ENCODE measurements at regions not wholly inside any gene's neighbourhood (a gene's known extent, or its start where the extent isn't known, plus 50 kb on each side); places are given as distances from the start of the nearest gene placed in this dataset.

- no peaks in the 10 kb centered on the region for H3K9me3 ChIP-seq
- peaks cover 0 to 6% of the 10 kb centered on the region in 2 donors for H3K27me3 ChIP-seq
- no peaks in the 10 kb centered on the region for H3K36me3 ChIP-seq (replicated peaks in 1 of 2; ENCODE audit: insufficient read depth in 1 of 2, low read depth in 2 of 2)
- intact Hi-C loops (cut with DNase I), result no loop called here
- WGBS, 2 donors, result 54% methylated on average over 3 of the region's 3 CpGs
- no peak for TF ChIP-seq POLR2A (IDR thresholded peaks at IDR 0.05)
- no peak for TF ChIP-seq CTCF (IDR thresholded peaks at IDR 0.05)
- no peaks in the 10 kb centered on the region for H3K4me1 ChIP-seq
- ATAC-seq (no peak), DNase-seq (no peak)
- H3K4me3 ChIP-seq, result no peak overlapping the region
- no peak overlapping the region for H3K27ac ChIP-seq
These were observed 1001.9 kb upstream of the NR2F2 start for GRCh38 chr15:95328559-95328958.

- ATAC-seq (no peak), DNase-seq (no peak)
- H3K4me3 ChIP-seq, result no peak overlapping the region
- TF ChIP-seq POLR2A (IDR thresholded peaks at IDR 0.05) (no peak), CTCF (IDR thresholded peaks at IDR 0.05) (no peak)
- H3K27ac ChIP-seq, result no peak overlapping the region
- WGBS, 2 donors, result 43 to 59% methylated on average over 8 of the region's 8 CpGs
- H3K36me3 ChIP-seq (replicated peaks in 1 of 2; ENCODE audit: insufficient read depth in 1 of 2, low read depth in 2 of 2), result no peaks in the 10 kb centered on the region
- H3K9me3 ChIP-seq, result no peaks in the 10 kb centered on the region
- H3K27me3 ChIP-seq, result peaks cover 0 to 6% of the 10 kb centered on the region in 2 donors
- no peaks in the 10 kb centered on the region for H3K4me1 ChIP-seq
- intact Hi-C loops (cut with DNase I), result no loop called here
These were observed 1001.1 kb upstream of the NR2F2 start for GRCh38 chr15:95329362-95329761.

GRCh38 chr15:95341686-95342085 is 988.8 kb upstream of the NR2F2 start:
- TF ChIP-seq CTCF (IDR thresholded peaks at IDR 0.05), result no peak
- TF ChIP-seq POLR2A (IDR thresholded peaks at IDR 0.05), result no peak
- no peak for DNase-seq
- Histone ChIP-seq H3K4me3 (no peak overlapping the region), H3K36me3 (replicated peaks in 1 of 2; ENCODE audit: insufficient read depth in 1 of 2, low read depth in 2 of 2) (no peaks in the 10 kb centered on the region), H3K4me1 (no peaks in the 10 kb centered on the region), H3K27ac (no peak overlapping the region), H3K27me3 (no peaks in the 10 kb centered on the region), H3K9me3 (no peaks in the 10 kb centered on the region)
- no peak for ATAC-seq
- WGBS, 2 donors, result 59 to 65% methylated on average over 6 of the region's 6 CpGs
- intact Hi-C loops (cut with DNase I), result no loop called here

- no peak overlapping the region for H3K4me3 ChIP-seq
- no peak for ATAC-seq
- intact Hi-C loops (cut with DNase I), result no loop called here
- no peaks in the 10 kb centered on the region for H3K36me3 ChIP-seq (replicated peaks in 1 of 2; ENCODE audit: insufficient read depth in 1 of 2, low read depth in 2 of 2)
- H3K9me3 ChIP-seq, result no peaks in the 10 kb centered on the region
- no peaks in the 10 kb centered on the region for H3K4me1 ChIP-seq
- DNase-seq, result no peak
- no peak overlapping the region for H3K27ac ChIP-seq
- WGBS, 2 donors, result 64 to 67% methylated on average over 4 of the region's 4 CpGs
- H3K27me3 ChIP-seq, result no peaks in the 10 kb centered on the region
- TF ChIP-seq CTCF (IDR thresholded peaks at IDR 0.05) (no peak), POLR2A (IDR thresholded peaks at IDR 0.05) (no peak)
These were observed 984.6 kb upstream of the NR2F2 start for GRCh38 chr15:95345867-95346266.

DNA sequence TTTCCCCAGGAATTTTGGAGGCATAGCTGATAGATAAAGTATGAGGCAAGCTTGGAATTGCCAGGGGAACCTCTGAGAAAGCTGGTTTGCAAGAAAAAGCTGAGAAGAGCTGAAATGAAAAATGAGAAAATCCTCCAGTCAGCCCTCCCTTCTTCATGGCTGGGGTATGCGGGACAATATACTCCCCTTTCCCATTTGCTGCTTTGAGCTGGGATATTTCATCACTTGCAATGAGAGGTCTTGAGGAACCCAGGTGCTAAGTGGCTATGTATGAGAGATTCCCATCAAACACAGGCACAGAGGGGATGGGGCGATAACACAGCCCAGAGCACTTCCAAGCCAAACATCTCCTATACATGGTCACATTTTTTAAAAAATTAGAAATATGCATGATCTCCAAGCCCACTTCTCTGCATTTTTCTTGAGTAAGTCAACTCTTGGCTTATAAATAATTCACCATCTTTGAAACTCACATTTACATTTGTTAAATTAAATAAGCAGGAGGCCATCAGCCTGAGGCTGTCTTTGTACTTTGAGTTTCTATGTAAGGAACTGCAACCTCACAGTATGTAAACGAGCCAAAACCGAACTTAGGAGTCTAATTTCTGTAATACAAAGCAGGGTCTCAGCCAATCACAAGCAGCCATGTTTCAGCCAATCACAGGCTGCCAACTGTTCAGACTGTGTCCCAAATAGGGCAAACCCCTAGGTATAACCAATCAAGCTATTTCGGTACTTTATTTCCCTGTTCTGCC is 983.6 kb upstream of the NR2F2 start:
- DNase-seq, result no peak
- no peak overlapping the region for H3K27ac ChIP-seq
- H3K36me3 ChIP-seq (replicated peaks in 1 of 2; ENCODE audit: insufficient read depth in 1 of 2, low read depth in 2 of 2), result no peaks in the 10 kb centered on the region

More for the DNA sequence above, 983.6 kb upstream of the NR2F2 start:
- H3K9me3 ChIP-seq, result no peaks in the 10 kb centered on the region
- TF ChIP-seq POLR2A (IDR thresholded peaks at IDR 0.05), result no peak
- TF ChIP-seq CTCF (IDR thresholded peaks at IDR 0.05), result no peak
- 62 to 70% methylated on average over 5 of the region's 5 CpGs for whole genome bisulfite sequencing, 2 donors
- H3K27me3 ChIP-seq, result no peaks in the 10 kb centered on the region
- no peak overlapping the region for H3K4me3 ChIP-seq
- no peak for ATAC-seq
- intact Hi-C loops (cut with DNase I), result no loop called here
- H3K4me1 ChIP-seq, result no peaks in the 10 kb centered on the region

Data from body of pancreas (tissue), 4 donors.